ENCODE measurements at regions not wholly inside any gene's neighbourhood (a gene's known extent, or its start where the extent isn't known, plus 50 kb on each side); places are given as distances from the start of the nearest gene placed in this dataset.

GRCh38 chr10:8568401-8568800 is 513.9 kb downstream of the GATA3 start:
- peaks cover 5% of the 10 kb centered on the region for H3K9me3 ChIP-seq (ENCODE audit: control insufficient read depth, low read length)

GRCh38 chr10:8575620-8576019 is 521.1 kb downstream of the GATA3 start:
- H3K36me3 ChIP-seq (ENCODE audit: control insufficient read depth, insufficient read depth, low read length, severe bottlenecking): no peaks in the 10 kb centered on the region
- no peaks in the 10 kb centered on the region for H3K27me3 ChIP-seq (replicated peaks; ENCODE audit: control insufficient read depth, insufficient read depth, low read length)
- no peak overlapping the region for H3K4me3 ChIP-seq (ENCODE audit: low read length)
- H3K4me1 ChIP-seq (ENCODE audit: control insufficient read depth, insufficient read depth, low read length): no peaks in the 10 kb centered on the region
- no peak for DNase-seq (ENCODE audit: low read depth)
- no peak overlapping the region for H3K9ac ChIP-seq (ENCODE audit: low read length)
- no peaks in the 10 kb centered on the region for H3K9me3 ChIP-seq (ENCODE audit: control insufficient read depth, low read length)

More at GRCh38 chr10:8568401-8568800, 513.9 kb downstream of the GATA3 start:
- no peak overlapping the region for H3K4me3 ChIP-seq (ENCODE audit: low read length)
- H3K9ac ChIP-seq (ENCODE audit: low read length): no peak overlapping the region
- H3K36me3 ChIP-seq (ENCODE audit: control insufficient read depth, insufficient read depth, low read length, severe bottlenecking): no peaks in the 10 kb centered on the region
- H3K27me3 ChIP-seq (replicated peaks; ENCODE audit: control insufficient read depth, insufficient read depth, low read length): no peaks in the 10 kb centered on the region
- no peaks in the 10 kb centered on the region for H3K4me1 ChIP-seq (ENCODE audit: control insufficient read depth, insufficient read depth, low read length)
- DNase-seq (ENCODE audit: low read depth): no peak

GRCh38 chr10:8576281-8576680 is 521.8 kb downstream of the GATA3 start:
- Histone ChIP-seq H3K4me1 (ENCODE audit: control insufficient read depth, insufficient read depth, low read length) (no peaks in the 10 kb centered on the region), H3K4me3 (ENCODE audit: low read length) (no peak overlapping the region), H3K9ac (ENCODE audit: low read length) (no peak overlapping the region), H3K9me3 (ENCODE audit: control insufficient read depth, low read length) (no peaks in the 10 kb centered on the region), H3K36me3 (ENCODE audit: control insufficient read depth, insufficient read depth, low read length, severe bottlenecking) (no peaks in the 10 kb centered on the region), H3K27me3 (replicated peaks; ENCODE audit: control insufficient read depth, insufficient read depth, low read length) (no peaks in the 10 kb centered on the region)
- DNase-seq (ENCODE audit: low read depth): no peak

- no peak overlapping the region for H3K9ac ChIP-seq (ENCODE audit: low read length)
- no peak for DNase-seq (ENCODE audit: low read depth)
- no peaks in the 10 kb centered on the region for H3K9me3 ChIP-seq (ENCODE audit: control insufficient read depth, low read length)
- H3K4me3 ChIP-seq (ENCODE audit: low read length): no peak overlapping the region
- H3K36me3 ChIP-seq (ENCODE audit: control insufficient read depth, insufficient read depth, low read length, severe bottlenecking): no peaks in the 10 kb centered on the region
- no peaks in the 10 kb centered on the region for H3K27me3 ChIP-seq (replicated peaks; ENCODE audit: control insufficient read depth, insufficient read depth, low read length)
- H3K4me1 ChIP-seq (ENCODE audit: control insufficient read depth, insufficient read depth, low read length): no peaks in the 10 kb centered on the region
Observed at GRCh38 chr10:8576911-8577310, 522.4 kb downstream of the GATA3 start.

GRCh38 chr10:8577686-8578085 is 523.2 kb downstream of the GATA3 start:
- Histone ChIP-seq H3K36me3 (ENCODE audit: control insufficient read depth, insufficient read depth, low read length, severe bottlenecking) (no peaks in the 10 kb centered on the region), H3K27me3 (replicated peaks; ENCODE audit: control insufficient read depth, insufficient read depth, low read length) (no peaks in the 10 kb centered on the region), H3K4me1 (ENCODE audit: control insufficient read depth, insufficient read depth, low read length) (no peaks in the 10 kb centered on the region), H3K9me3 (ENCODE audit: control insufficient read depth, low read length) (no peaks in the 10 kb centered on the region), H3K9ac (ENCODE audit: low read length) (no peak overlapping the region), H3K4me3 (ENCODE audit: low read length) (no peak overlapping the region)
- DNase-seq (ENCODE audit: low read depth): no peak

GRCh38 chr10:8581521-8582225 is 527.2 kb downstream of the GATA3 start:
- Histone ChIP-seq H3K9me3 (ENCODE audit: control insufficient read depth, low read length) (no peaks in the 10 kb centered on the region), H3K36me3 (ENCODE audit: control insufficient read depth, insufficient read depth, low read length, severe bottlenecking) (no peaks in the 10 kb centered on the region), H3K4me1 (ENCODE audit: control insufficient read depth, insufficient read depth, low read length) (no peaks in the 10 kb centered on the region), H3K9ac (ENCODE audit: low read length) (no peak overlapping the region), H3K4me3 (ENCODE audit: low read length) (no peak overlapping the region), H3K27me3 (replicated peaks; ENCODE audit: control insufficient read depth, insufficient read depth, low read length) (no peaks in the 10 kb centered on the region)
- no peak for DNase-seq (ENCODE audit: low read depth)

- H3K36me3 ChIP-seq (ENCODE audit: control insufficient read depth, insufficient read depth, low read length, severe bottlenecking): no peaks in the 10 kb centered on the region
- H3K4me1 ChIP-seq (ENCODE audit: control insufficient read depth, insufficient read depth, low read length): no peaks in the 10 kb centered on the region
- no peak overlapping the region for H3K9ac ChIP-seq (ENCODE audit: low read length)
- no peaks in the 10 kb centered on the region for H3K27me3 ChIP-seq (replicated peaks; ENCODE audit: control insufficient read depth, insufficient read depth, low read length)
- H3K9me3 ChIP-seq (ENCODE audit: control insufficient read depth, low read length): no peaks in the 10 kb centered on the region
- H3K4me3 ChIP-seq (ENCODE audit: low read length): no peak overlapping the region
- DNase-seq (ENCODE audit: low read depth): no peak
Observed at GRCh38 chr10:8583096-8583495, 528.6 kb downstream of the GATA3 start.

GRCh38 chr10:8584666-8585065 is 530.2 kb downstream of the GATA3 start:
- no peaks in the 10 kb centered on the region for H3K9me3 ChIP-seq (ENCODE audit: control insufficient read depth, low read length)
- H3K4me1 ChIP-seq (ENCODE audit: control insufficient read depth, insufficient read depth, low read length): no peaks in the 10 kb centered on the region
- no peak overlapping the region for H3K9ac ChIP-seq (ENCODE audit: low read length)
- H3K36me3 ChIP-seq (ENCODE audit: control insufficient read depth, insufficient read depth, low read length, severe bottlenecking): no peaks in the 10 kb centered on the region
- no peak overlapping the region for H3K4me3 ChIP-seq (ENCODE audit: low read length)
- no peaks in the 10 kb centered on the region for H3K27me3 ChIP-seq (replicated peaks; ENCODE audit: control insufficient read depth, insufficient read depth, low read length)
- DNase-seq (ENCODE audit: low read depth): no peak

- H3K9me3 ChIP-seq (ENCODE audit: control insufficient read depth, low read length): peaks cover 2% of the 10 kb centered on the region
- no peaks in the 10 kb centered on the region for H3K4me1 ChIP-seq (ENCODE audit: control insufficient read depth, insufficient read depth, low read length)
- no peaks in the 10 kb centered on the region for H3K36me3 ChIP-seq (ENCODE audit: control insufficient read depth, insufficient read depth, low read length, severe bottlenecking)
- no peak for DNase-seq (ENCODE audit: low read depth)
- no peak overlapping the region for H3K9ac ChIP-seq (ENCODE audit: low read length)
- H3K27me3 ChIP-seq (replicated peaks; ENCODE audit: control insufficient read depth, insufficient read depth, low read length): no peaks in the 10 kb centered on the region
- H3K4me3 ChIP-seq (ENCODE audit: low read length): no peak overlapping the region
Observed at GRCh38 chr10:8586504-8586903, 532.0 kb downstream of the GATA3 start.

- Histone ChIP-seq H3K4me1 (ENCODE audit: control insufficient read depth, insufficient read depth, low read length) (no peaks in the 10 kb centered on the region), H3K4me3 (ENCODE audit: low read length) (no peak overlapping the region), H3K27me3 (replicated peaks; ENCODE audit: control insufficient read depth, insufficient read depth, low read length) (no peaks in the 10 kb centered on the region), H3K9me3 (ENCODE audit: control insufficient read depth, low read length) (peaks cover 2% of the 10 kb centered on the region), H3K36me3 (ENCODE audit: control insufficient read depth, insufficient read depth, low read length, severe bottlenecking) (no peaks in the 10 kb centered on the region), H3K9ac (ENCODE audit: low read length) (no peak overlapping the region)
- no peak for DNase-seq (ENCODE audit: low read depth)
Observed at GRCh38 chr10:8588135-8588534, 533.6 kb downstream of the GATA3 start.

GRCh38 chr10:8590518-8590917 is 536.0 kb downstream of the GATA3 start:
- no peaks in the 10 kb centered on the region for H3K36me3 ChIP-seq (ENCODE audit: control insufficient read depth, insufficient read depth, low read length, severe bottlenecking)
- no peaks in the 10 kb centered on the region for H3K27me3 ChIP-seq (replicated peaks; ENCODE audit: control insufficient read depth, insufficient read depth, low read length)
- no peak overlapping the region for H3K9ac ChIP-seq (ENCODE audit: low read length)
- H3K9me3 ChIP-seq (ENCODE audit: control insufficient read depth, low read length): peaks cover 2% of the 10 kb centered on the region
- no peaks in the 10 kb centered on the region for H3K4me1 ChIP-seq (ENCODE audit: control insufficient read depth, insufficient read depth, low read length)
- no peak for DNase-seq (ENCODE audit: low read depth)
- H3K4me3 ChIP-seq (ENCODE audit: low read length): no peak overlapping the region

- DNase-seq (ENCODE audit: low read depth): no peak
- peaks cover 2% of the 10 kb centered on the region for H3K9me3 ChIP-seq (ENCODE audit: control insufficient read depth, low read length)
- H3K4me3 ChIP-seq (ENCODE audit: low read length): no peak overlapping the region
- H3K27me3 ChIP-seq (replicated peaks; ENCODE audit: control insufficient read depth, insufficient read depth, low read length): no peaks in the 10 kb centered on the region
- H3K36me3 ChIP-seq (ENCODE audit: control insufficient read depth, insufficient read depth, low read length, severe bottlenecking): no peaks in the 10 kb centered on the region
- no peak overlapping the region for H3K9ac ChIP-seq (ENCODE audit: low read length)
- no peaks in the 10 kb centered on the region for H3K4me1 ChIP-seq (ENCODE audit: control insufficient read depth, insufficient read depth, low read length)
Observed at GRCh38 chr10:8591640-8592039, 537.2 kb downstream of the GATA3 start.
